ENCODE measurements at regions not wholly inside any gene's neighbourhood (a gene's known extent, or its start where the extent isn't known, plus 50 kb on each side); places are given as distances from the start of the nearest gene placed in this dataset.
"Not testable (repeated sequence)": the region's sequence is repeated elsewhere in the genome, so short reads cannot be mapped to it uniquely, and the experiment has no call there.

- DNase-seq (ENCODE audit: low spot score): no peak
Observed at GRCh38 chr7:83306502-83306901, 143.8 kb upstream of the PCLO start.

- no peak for DNase-seq (ENCODE audit: low spot score)
Observed at GRCh38 chr7:83305027-83305426, 142.3 kb upstream of the PCLO start.

- no peak for DNase-seq (ENCODE audit: low spot score)
Observed at GRCh38 chr7:83301416-83301815, 138.7 kb upstream of the PCLO start.

- no peak for DNase-seq (ENCODE audit: low spot score)
Observed at GRCh38 chr7:83290211-83290610, 127.5 kb upstream of the PCLO start.

- no peak for DNase-seq (ENCODE audit: low spot score)
Observed at GRCh38 chr7:83289419-83289993, 126.8 kb upstream of the PCLO start.

GRCh38 chr7:83280671-83281070, 118.0 kb upstream of the PCLO start:
- DNase-seq (ENCODE audit: low spot score): no peak

- DNase-seq (ENCODE audit: low spot score): no peak
Observed at GRCh38 chr7:83276250-83276649, 113.6 kb upstream of the PCLO start.

GRCh38 chr7:83273699-83274098, 111.0 kb upstream of the PCLO start:
- no peak for DNase-seq (ENCODE audit: low spot score)

- peak; percentile 55 for DNase-seq (ENCODE audit: low spot score)
Observed at GRCh38 chr7:83271212-83272099, 108.8 kb upstream of the PCLO start.

- no peak for DNase-seq (ENCODE audit: low spot score)
Observed at GRCh38 chr7:83270407-83270806, 107.7 kb upstream of the PCLO start.

GRCh38 chr7:83267141-83267631, 104.5 kb upstream of the PCLO start:
- peak; percentile 10 for DNase-seq (ENCODE audit: low spot score)

- DNase-seq (ENCODE audit: low spot score): not testable (repeated sequence)
Observed at GRCh38 chr7:83263442-83264034, 100.9 kb upstream of the PCLO start.

- no peak for DNase-seq (ENCODE audit: low spot score)
Observed at GRCh38 chr7:83259064-83259463, 96.4 kb upstream of the PCLO start.

GRCh38 chr7:83248000-83248399, 85.3 kb upstream of the PCLO start:
- DNase-seq (ENCODE audit: low spot score): no peak

- DNase-seq (ENCODE audit: low spot score): not testable (repeated sequence)
Observed at GRCh38 chr7:83219231-83219630, 56.5 kb upstream of the PCLO start.

GRCh38 chr7:83212883-83213282, 50.2 kb upstream of the PCLO start:
- no peak for DNase-seq (ENCODE audit: low spot score)

Data from umbilical cord (tissue), 1 donor.